SK-N-SH treated with all-trans-retinoic acid at 6 μM for 48 hours (cell line): ENCODE measurements at regions not wholly inside any gene's neighbourhood (a gene's known extent, or its start where the extent isn't known, plus 50 kb on each side); places are given as distances from the start of the nearest gene placed in this dataset.
"Not testable (repeated sequence)": the region's sequence is repeated elsewhere in the genome, so short reads cannot be mapped to it uniquely, and the experiment has no call there.

Source experiments
- ATAC-seq: fragments of 200-7000 bp; cut with Tn5 transposase; 3 replicates; pipeline ENCODE4 v1.9.1; 2020; ENCODE audit warnings: mild to moderate bottlenecking, moderate library complexity
- ARNTL ChIP-seq: fragments of 450-650 bp; formaldehyde crosslinking; IDR thresholded peaks from 2 replicates; pipeline ENCODE4 v1.5.0; 2020; ENCODE audit warnings: low read depth, mild to moderate bottlenecking, moderate library complexity, borderline replicate concordance
- CREB5 ChIP-seq: fragments of 250-450 bp; sonication (Bioruptor Pico); IDR thresholded peaks from 2 replicates; pipeline ENCODE4 v1.5.1; 2020; ENCODE audit warnings: low read depth, mild to moderate bottlenecking, moderate library complexity
- CSDC2 ChIP-seq: fragments of 250-450 bp; sonication (Bioruptor Pico); IDR thresholded peaks from 2 replicates; pipeline ENCODE4 v1.5.0; 2020; ENCODE audit warnings: mild to moderate bottlenecking, moderate library complexity
- CSRNP3 ChIP-seq: fragments of 250-450 bp; sonication (Bioruptor Pico); IDR thresholded peaks from 2 replicates; pipeline ENCODE4 v1.5.1; 2021; ENCODE audit warnings: mild to moderate bottlenecking, moderate library complexity
- ESRRG ChIP-seq: fragments of 250-450 bp; sonication (Bioruptor Pico); IDR thresholded peaks from 2 replicates; pipeline ENCODE4 v1.6.1; 2021; ENCODE audit warnings: mild to moderate bottlenecking
- ISL1 ChIP-seq: fragments of 250-450 bp; sonication (Bioruptor Pico); IDR thresholded peaks from 2 replicates; pipeline ENCODE4 v2.1.2; 2022; ENCODE audit warnings: mild to moderate bottlenecking, moderate library complexity
- OSR1 ChIP-seq: fragments of 250-450 bp; sonication (Bioruptor Pico); IDR thresholded peaks from 2 replicates; pipeline ENCODE4 v1.8.0; 2022; ENCODE audit warnings: moderate library complexity, mild to moderate bottlenecking, inconsistent platforms
- PATZ1 ChIP-seq: fragments of 250-450 bp; sonication (Bioruptor Pico); IDR thresholded peaks from 2 replicates; pipeline ENCODE4 v1.8.0; 2020; ENCODE audit warnings: mild to moderate bottlenecking, moderate library complexity, borderline replicate concordance
- POU6F1 ChIP-seq: fragments of 250-450 bp; sonication (Bioruptor Pico); IDR thresholded peaks from 2 replicates; pipeline ENCODE4 v1.8.0; 2021; ENCODE audit warnings: low read depth, mild to moderate bottlenecking, moderate library complexity, borderline replicate concordance
- PPARA ChIP-seq: fragments of 250-450 bp; sonication (Bioruptor Pico); IDR thresholded peaks from 2 replicates; pipeline ENCODE4 v1.5.0; 2020; ENCODE audit warnings: mild to moderate bottlenecking, borderline replicate concordance
- RARB ChIP-seq: fragments of 250-450 bp; sonication (Bioruptor Pico); IDR thresholded peaks from 2 replicates; pipeline ENCODE4 v1.8.0; 2021; ENCODE audit warnings: mild to moderate bottlenecking, moderate library complexity
- TCF4 ChIP-seq: fragments of 250-450 bp; sonication (Bioruptor Pico); IDR thresholded peaks from 2 replicates; pipeline ENCODE4 v1.8.0; 2021; ENCODE audit warnings: mild to moderate bottlenecking, moderate library complexity, borderline replicate concordance
- TOX ChIP-seq: fragments of 250-450 bp; sonication (Bioruptor Pico); IDR thresholded peaks from 2 replicates; pipeline ENCODE4 v1.8.0; 2021; ENCODE audit warnings: mild to moderate bottlenecking, moderate library complexity, borderline replicate concordance
- ZFP3 ChIP-seq: fragments of 250-450 bp; sonication (Bioruptor Pico); IDR thresholded peaks from 2 replicates; pipeline ENCODE4 v1.5.0; 2020; ENCODE audit warnings: mild to moderate bottlenecking, moderate library complexity
- ZNF565 ChIP-seq: fragments of 450-650 bp; formaldehyde crosslinking; conservative IDR thresholded peaks from 2 replicates; pipeline ENCODE4 v1.5.0; 2020; ENCODE audit warnings: low read depth, mild to moderate bottlenecking, moderate library complexity
- ZNF70 ChIP-seq: fragments of 450-650 bp; formaldehyde crosslinking; IDR thresholded peaks from 2 replicates; pipeline ENCODE4 v1.5.0; 2020; ENCODE audit warnings: mild to moderate bottlenecking, moderate library complexity
- ZNF8 ChIP-seq: fragments of 450-650 bp; formaldehyde crosslinking; IDR thresholded peaks from 2 replicates; pipeline ENCODE4 v1.5.0; 2020; ENCODE audit warnings: mild to moderate bottlenecking, moderate library complexity

GRCh38 chr3:69612791-69613190 lies 126.5 kb upstream of the MITF start (continued):
- TF ChIP-seq POU6F1 = no peak
- no peak for TF ChIP-seq OSR1 (CRISPR knock-in tag)
- no peak for TF ChIP-seq ISL1 (CRISPR knock-in tag)
- TF ChIP-seq ARNTL (CRISPR knock-in tag) = no peak
- no peak for TF ChIP-seq ZNF70 (CRISPR knock-in tag)

GRCh38 chr3:69609566-69609965 lies 129.7 kb upstream of the MITF start:
- not testable (repeated sequence) for ATAC-seq

GRCh38 chr3:69607466-69608305 lies 131.6 kb upstream of the MITF start:
- ATAC-seq = no peak
- TF ChIP-seq CREB5 (CRISPR knock-in tag) (no peak), ZNF565 (CRISPR knock-in tag) (no peak), ZNF70 (CRISPR knock-in tag) (no peak), PPARA (CRISPR knock-in tag) (no peak), TCF4 (CRISPR knock-in tag) (no peak), CSDC2 (CRISPR knock-in tag) (no peak), TOX (CRISPR knock-in tag) (no peak), ISL1 (CRISPR knock-in tag) (no peak), CSRNP3 (CRISPR knock-in tag) (no peak)

GRCh38 chr3:69605867-69606266 lies 133.4 kb upstream of the MITF start:
- ATAC-seq = no peak

More at GRCh38 chr3:69605867-69606266, 133.4 kb upstream of the MITF start:
- TF ChIP-seq ZNF8 (no peak), ZFP3 (CRISPR knock-in tag) (no peak), ESRRG (CRISPR knock-in tag) (no peak), RARB (no peak), PPARA (CRISPR knock-in tag) (no peak), TCF4 (CRISPR knock-in tag) (no peak), PATZ1 (no peak), CSRNP3 (CRISPR knock-in tag) (no peak)
- TF ChIP-seq, all 23 proteins: peak for 0
